HG03460 (cell line): ENCODE measurements at regions not wholly inside any gene's neighbourhood (a gene's known extent, or its start where the extent isn't known, plus 50 kb on each side); places are given as distances from the start of the nearest gene placed in this dataset.

Source experiments
- ATAC-seq: cut with Tn5 transposase; IDR thresholded peaks from one replicate; pipeline ENCODE4 v1.9.1; 2021; ENCODE audit not compliant: unreplicated experiment

GRCh38 chr5:82381591-82381990 lies 103.4 kb upstream of the RPS23 start:
- ATAC-seq = no peak

- no peak for ATAC-seq
These were observed 98.2 kb upstream of the RPS23 start for GRCh38 chr5:82376307-82376706.

GRCh38 chr5:82375488-82376244 lies 97.5 kb upstream of the RPS23 start:
- no peak for ATAC-seq

GRCh38 chr5:82374637-82375036 lies 96.5 kb upstream of the RPS23 start:
- no peak for ATAC-seq

- ATAC-seq = no peak
These were observed 89.8 kb upstream of the RPS23 start for GRCh38 chr5:82367930-82368329.

- no peak for ATAC-seq
These were observed 87.6 kb upstream of the RPS23 start for GRCh38 chr5:82365744-82366228.

- ATAC-seq = no peak
These were observed 86.9 kb upstream of the RPS23 start for GRCh38 chr5:82365026-82365425.

- ATAC-seq = no peak
These were observed 86.3 kb upstream of the RPS23 start for GRCh38 chr5:82364497-82364896.

- no peak for ATAC-seq
These were observed 85.4 kb upstream of the RPS23 start for GRCh38 chr5:82363524-82363923.

- no peak for ATAC-seq
These were observed 84.5 kb upstream of the RPS23 start for GRCh38 chr5:82362636-82363035.

- no peak for ATAC-seq
These were observed 81.9 kb upstream of the RPS23 start for GRCh38 chr5:82360022-82360421.

GRCh38 chr5:82359272-82359671 lies 81.1 kb upstream of the RPS23 start:
- no peak for ATAC-seq

GRCh38 chr5:82358457-82358856 lies 80.3 kb upstream of the RPS23 start:
- ATAC-seq = no peak

GRCh38 chr5:82356808-82357671 lies 78.9 kb upstream of the RPS23 start:
- peak; percentile 55 for ATAC-seq

- ATAC-seq = no peak
These were observed 77.9 kb upstream of the RPS23 start for GRCh38 chr5:82356021-82356420.

- ATAC-seq = no peak
These were observed 77.3 kb upstream of the RPS23 start for GRCh38 chr5:82355496-82355895.

GRCh38 chr5:82355053-82355452 lies 76.9 kb upstream of the RPS23 start:
- ATAC-seq = no peak

- no peak for ATAC-seq
These were observed 76.4 kb upstream of the RPS23 start for GRCh38 chr5:82354543-82354942.

- ATAC-seq = no peak
These were observed 75.4 kb upstream of the RPS23 start for GRCh38 chr5:82353522-82353921.

GRCh38 chr5:82352146-82352791 lies 74.1 kb upstream of the RPS23 start:
- no peak for ATAC-seq

- ATAC-seq = peak; percentile 69
These were observed 73.6 kb upstream of the RPS23 start for GRCh38 chr5:82351754-82352145.

GRCh38 chr5:82351297-82351696 lies 73.1 kb upstream of the RPS23 start:
- ATAC-seq = no peak
